T1000 (cell line): ENCODE measurements at regions not wholly inside any gene's neighbourhood (a gene's known extent, or its start where the extent isn't known, plus 50 kb on each side); places are given as distances from the start of the nearest gene placed in this dataset.

Experiments used
- DNase-seq: peaks from one replicate; lab custom pipeline; 2025; ENCODE audit warnings: mixed read lengths; lab: John Stamatoyannopoulos, UW

- no peak for DNase-seq
These were observed 240.7 kb upstream of the TBC1D5 start for GRCh38 chr3:17983106-17983505.

- DNase-seq = no peak
These were observed 239.9 kb upstream of the TBC1D5 start for GRCh38 chr3:17982211-17982880.

DNA sequence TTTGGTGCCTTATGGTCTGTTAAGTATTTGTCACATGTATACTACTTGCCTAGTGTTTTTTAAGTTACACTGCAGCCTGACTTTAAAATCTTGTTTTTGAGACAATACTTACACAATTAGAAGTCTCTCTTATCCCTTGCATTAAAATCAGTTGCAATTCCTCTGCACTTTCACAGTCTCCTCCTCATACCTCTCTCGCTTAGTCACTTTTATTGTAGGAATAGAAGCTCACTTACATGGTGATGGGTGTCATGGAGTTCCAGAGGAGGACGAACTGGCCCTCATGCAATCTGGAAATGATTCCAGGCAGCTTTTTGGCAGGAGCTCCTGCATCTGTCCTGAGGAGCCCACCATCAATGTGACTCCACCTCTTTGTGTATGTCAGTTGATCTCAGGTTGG is 238.4 kb upstream of the TBC1D5 start:
- DNase-seq = no peak

DNA sequence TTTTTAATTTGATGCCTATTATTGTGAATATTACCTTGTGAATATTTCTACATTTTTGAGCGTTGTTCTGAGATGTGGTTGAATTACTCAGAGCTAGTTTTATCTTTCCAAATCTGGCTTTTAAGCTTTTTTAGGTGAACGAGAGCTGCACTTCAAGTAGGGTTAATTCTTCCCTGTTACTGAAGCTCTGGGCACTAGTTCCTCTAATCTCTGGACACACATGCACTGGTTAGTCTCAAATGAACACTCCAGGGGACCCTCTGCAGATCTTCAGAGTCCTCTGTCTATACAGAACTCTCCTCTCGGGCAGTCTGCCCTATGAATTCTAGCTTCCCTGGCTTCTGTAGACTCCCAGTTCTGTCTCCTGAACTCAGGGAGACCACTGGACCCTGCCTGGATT is 237.5 kb upstream of the TBC1D5 start:
- DNase-seq = no peak

DNA sequence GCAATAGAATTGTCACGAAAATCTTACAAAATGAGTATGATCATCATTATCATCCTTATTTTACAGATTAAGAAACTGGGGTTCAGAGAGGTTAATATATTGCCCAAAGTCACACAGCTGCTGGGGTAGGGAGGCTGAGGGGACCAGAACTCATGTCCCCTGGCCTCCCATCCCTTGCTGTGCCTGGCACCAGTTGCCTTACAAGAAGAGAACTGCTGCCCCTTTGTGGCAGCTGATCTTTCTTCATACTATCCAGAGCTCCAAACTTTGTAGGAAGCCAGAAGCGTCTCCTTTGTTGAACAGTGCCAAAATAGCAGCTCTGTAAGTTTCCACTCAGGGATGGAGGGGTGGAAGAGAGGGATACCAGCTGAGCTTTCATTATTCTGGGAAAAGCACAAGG is 236.8 kb upstream of the TBC1D5 start:
- no peak for DNase-seq

DNA sequence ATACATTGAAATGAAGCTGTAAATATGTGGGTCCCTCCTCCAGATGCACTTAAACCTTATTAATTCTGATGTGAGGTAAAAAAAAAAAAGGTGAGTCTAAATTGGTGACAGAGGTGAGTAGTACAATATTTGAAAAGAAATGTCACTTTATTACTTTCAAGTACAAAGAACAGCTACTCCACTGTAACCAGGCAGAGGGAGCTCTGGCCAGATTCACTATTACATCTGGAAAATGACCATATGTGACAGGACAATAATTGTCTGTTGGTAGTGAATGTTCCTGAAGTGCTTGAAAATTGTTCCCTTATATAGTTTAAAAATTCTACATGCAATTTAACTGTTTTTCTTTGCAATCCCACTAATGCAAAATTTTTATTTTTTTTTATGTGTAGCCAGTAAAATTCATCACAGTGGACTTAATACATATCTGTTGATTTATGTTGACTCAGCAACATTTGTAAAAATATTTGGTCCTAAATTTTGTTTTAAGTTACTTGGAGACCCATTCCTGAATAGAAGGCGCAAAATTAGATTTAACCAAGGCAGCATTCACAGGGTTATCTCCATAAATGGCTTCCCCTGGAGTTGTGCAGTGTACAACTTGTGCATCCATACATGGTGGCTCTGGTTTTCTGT is 231.9 kb upstream of the TBC1D5 start:
- DNase-seq = no peak

- no peak for DNase-seq
These were observed 230.8 kb upstream of the TBC1D5 start for GRCh38 chr3:17972959-17973906.

- DNase-seq = no peak
These were observed 230.0 kb upstream of the TBC1D5 start for GRCh38 chr3:17972476-17972875.

GRCh38 chr3:17972030-17972429 is 229.6 kb upstream of the TBC1D5 start:
- no peak for DNase-seq

- DNase-seq = no peak
These were observed 227.6 kb upstream of the TBC1D5 start for GRCh38 chr3:17969985-17970568.

GRCh38 chr3:17969244-17969643 is 226.8 kb upstream of the TBC1D5 start:
- DNase-seq = no peak

DNA sequence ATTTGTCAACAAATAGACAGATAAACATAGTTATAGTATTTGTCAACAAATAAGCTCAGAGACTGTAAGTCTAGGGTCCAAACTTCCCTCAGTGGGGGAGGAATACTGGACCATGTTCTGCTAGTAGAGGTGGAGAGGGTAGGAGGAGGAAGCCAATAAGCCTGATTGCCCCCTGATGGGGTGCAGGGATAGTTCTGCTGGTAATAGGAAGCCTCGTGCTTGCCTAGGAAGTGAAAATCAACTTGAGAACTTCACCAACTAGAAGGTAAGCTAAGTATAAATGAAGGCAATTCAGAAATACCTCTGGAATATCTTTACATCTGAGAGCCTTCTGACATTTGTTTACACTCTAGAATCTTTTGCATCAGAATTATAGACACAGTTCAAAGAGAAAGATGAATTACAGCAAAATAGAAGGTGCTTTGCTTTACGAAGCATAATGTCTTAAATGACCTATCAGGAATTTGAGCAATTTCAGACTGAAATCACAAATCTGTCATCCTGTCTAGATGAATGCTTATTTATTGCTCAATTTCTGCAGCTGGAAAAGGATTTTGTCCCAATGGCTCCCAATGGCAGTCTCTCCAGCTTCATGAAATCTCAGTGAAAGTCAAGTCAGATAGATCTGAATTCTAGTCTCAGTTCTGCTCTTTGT is 225.6 kb upstream of the TBC1D5 start:
- no peak for DNase-seq

DNA sequence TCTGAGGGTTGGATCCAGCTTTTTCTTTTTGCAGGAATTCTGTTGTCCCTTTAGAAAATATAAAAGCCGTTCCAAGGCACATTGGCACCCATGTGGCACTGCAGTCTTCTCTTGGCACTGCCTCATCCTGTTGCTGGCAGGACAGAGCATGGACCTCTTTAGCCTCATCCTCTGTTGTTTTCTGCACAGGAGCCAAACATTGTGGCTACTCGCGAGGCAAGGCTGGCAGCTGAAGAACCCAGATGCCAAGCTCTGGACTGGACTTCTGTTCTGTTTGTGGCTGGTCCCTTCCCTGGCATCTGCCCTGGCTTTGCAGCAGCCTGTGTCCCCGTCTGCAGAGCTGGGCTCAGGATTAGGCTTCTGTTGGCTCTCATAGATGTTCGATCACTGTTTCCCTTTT is 224.7 kb upstream of the TBC1D5 start:
- DNase-seq = no peak

DNA sequence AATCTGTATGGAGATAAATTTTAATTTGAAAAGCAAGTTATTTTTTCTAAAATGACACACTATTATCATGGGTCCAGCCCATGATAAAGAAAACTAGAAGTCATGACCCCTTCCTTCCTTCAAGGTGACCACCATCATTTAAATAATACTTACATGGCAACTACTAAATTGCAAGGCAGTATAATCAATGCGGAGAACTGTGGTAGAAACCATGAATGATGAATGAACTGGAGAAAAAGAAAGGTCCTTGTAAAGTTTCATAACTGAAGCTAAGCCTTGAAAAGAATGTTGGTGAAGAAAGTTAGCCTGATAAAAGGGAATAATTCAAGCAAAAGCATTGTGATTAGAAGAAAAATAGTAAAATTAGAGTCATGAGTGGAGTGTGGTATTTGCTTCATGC is 222.9 kb upstream of the TBC1D5 start:
- no peak for DNase-seq

DNA sequence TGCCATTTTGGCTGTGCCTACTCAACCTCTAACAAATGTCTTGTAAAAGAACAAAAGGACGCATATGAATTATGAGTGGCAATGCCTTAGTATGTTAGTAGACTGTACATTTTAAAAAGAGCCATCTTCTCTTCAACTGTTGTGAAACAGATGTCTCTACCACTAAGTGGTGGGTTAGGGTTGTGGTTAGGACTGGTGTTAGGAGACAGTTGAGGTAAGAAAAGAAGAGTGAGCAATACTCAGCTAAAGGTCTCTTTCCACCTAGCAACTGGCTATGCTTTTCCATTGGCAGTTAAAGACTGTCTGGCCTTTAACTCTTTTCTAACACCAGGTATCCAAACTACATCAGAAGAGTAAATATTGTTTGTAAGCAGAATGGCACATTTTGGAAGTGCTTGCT is 221.7 kb upstream of the TBC1D5 start:
- no peak for DNase-seq

- DNase-seq = no peak
These were observed 213.0 kb upstream of the TBC1D5 start for GRCh38 chr3:17955411-17955810.

- DNase-seq = no peak
These were observed 212.4 kb upstream of the TBC1D5 start for GRCh38 chr3:17954801-17955200.

DNA sequence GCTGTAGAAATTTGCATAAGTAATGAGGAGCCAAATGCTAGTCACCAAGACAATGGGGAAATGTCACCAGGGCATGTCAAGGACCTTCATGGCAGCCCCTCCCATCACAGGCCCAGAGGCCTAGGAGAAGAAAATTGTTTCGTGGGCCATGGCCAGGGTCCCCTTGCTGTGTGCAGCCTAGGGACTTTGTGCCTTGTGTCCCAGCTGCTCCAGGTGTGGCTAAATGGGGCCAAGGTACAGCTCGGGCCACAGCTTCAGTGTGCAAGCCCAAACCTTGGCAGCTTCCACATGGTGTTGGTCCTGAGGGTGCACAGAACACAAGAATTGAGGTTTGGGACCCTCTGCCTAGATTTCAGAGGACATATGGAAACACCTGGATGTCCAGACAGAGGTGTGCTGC is 208.8 kb upstream of the TBC1D5 start:
- DNase-seq = no peak

- no peak for DNase-seq
These were observed 206.7 kb upstream of the TBC1D5 start for GRCh38 chr3:17949101-17949500.

DNA sequence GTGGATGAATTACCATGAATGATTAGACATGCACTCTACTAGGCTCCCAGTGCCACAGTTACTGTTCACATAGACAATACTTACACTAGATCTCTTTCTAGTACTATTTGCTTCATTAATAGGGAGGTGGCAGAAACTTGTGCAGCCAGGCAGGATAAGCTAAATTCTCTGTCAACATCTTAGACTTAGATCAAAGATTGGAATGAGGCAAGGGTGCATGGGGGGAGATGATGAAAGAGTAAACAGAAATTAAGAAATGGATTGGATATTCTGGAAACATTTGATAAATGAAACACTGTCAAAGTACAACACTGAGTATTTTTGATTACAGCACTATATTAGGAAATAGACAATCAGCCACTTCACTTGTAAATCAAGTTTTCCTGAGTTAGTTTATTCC is 205.4 kb upstream of the TBC1D5 start:
- no peak for DNase-seq

- no peak for DNase-seq
These were observed 204.2 kb upstream of the TBC1D5 start for GRCh38 chr3:17946619-17947018.

GRCh38 chr3:17945799-17946399 is 203.5 kb upstream of the TBC1D5 start:
- DNase-seq = no peak
